ENCODE measurements at regions not wholly inside any gene's neighbourhood (a gene's known extent, or its start where the extent isn't known, plus 50 kb on each side); places are given as distances from the start of the nearest gene placed in this dataset.

DNA sequence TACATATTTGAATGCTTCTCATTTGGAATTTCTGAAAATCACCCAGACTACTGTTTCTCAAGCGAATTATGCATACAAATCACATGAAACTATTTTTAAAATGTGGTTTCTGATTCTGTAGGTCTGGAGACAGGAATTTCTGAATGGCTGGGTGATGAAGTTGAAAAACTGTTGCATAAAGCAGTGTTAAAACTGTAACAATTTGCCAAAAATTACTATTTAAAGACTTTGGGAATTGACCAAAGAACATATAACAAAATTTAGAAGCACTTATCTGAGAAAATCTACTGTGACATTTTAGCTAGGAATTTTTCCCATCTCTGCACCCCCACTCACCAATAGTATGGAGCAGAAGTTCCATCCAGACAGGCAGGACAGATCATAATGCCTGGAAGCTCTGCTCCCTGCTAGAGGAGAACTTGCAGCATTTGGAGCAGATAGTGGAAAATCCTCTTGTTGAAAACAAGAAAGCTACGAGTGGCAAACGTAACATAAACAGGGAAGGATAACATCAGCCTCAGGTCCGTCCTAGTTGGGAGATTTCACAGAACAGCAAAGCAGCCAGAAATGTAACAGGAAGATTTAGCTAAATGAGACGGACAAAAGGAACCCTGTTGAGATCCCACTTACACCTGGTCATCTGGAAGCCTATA is 132.3 kb upstream of the MCTP2 start:
- no peak for DNase-seq

DNA sequence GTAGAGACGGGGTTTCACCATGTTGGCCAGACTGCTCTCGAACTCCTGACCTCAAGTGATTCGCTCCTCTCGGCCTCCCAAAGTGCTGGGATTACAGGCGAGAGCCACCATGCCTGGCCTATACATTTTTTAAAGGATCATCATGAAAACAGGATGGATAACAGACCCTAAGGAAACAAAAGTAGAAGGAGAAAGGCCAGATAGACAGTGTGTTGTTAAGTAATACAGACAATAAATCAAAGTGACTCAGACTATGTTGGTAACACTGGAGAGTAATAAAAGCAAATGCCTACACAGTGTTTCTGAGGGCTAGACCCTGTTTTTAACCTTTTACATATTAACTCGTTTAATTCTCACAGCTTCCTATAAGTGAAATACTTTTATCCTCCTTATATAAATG is 133.8 kb upstream of the MCTP2 start:
- DNase-seq, result no peak

GRCh38 chr15:94094310-94094709 is 137.1 kb upstream of the MCTP2 start:
- no peak for DNase-seq

GRCh38 chr15:94086341-94086740 is 145.0 kb upstream of the MCTP2 start:
- no peak for DNase-seq

DNA sequence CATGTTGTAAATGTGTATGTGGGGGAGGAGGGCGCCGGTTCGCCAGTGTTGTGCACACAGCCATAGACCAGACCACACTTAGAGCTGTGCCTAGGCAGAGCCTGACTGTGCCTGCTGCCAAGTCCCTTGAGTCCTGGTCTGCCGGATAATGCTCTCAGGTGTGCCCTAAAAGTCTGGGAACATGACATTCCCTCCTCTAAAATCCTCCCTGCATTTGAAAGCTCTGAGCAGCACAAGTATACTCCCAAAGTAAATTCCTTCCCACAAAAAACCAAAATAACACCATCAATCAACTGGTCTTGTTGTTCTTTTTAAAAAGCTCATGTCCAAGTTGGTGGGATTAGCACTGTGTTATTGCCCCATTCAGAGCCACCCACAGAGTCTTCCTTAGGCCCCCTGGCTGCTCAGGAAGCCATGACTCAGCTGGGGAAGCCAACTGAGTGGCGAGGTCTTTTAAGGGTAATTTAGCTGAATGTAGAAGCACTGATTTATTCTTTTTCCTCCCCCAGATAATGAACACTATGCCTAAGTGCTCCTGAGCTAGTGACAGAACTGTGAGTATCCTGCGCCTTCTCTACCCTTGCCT is 147.8 kb upstream of the MCTP2 start:
- DNase-seq, result peak; percentile 8

DNA sequence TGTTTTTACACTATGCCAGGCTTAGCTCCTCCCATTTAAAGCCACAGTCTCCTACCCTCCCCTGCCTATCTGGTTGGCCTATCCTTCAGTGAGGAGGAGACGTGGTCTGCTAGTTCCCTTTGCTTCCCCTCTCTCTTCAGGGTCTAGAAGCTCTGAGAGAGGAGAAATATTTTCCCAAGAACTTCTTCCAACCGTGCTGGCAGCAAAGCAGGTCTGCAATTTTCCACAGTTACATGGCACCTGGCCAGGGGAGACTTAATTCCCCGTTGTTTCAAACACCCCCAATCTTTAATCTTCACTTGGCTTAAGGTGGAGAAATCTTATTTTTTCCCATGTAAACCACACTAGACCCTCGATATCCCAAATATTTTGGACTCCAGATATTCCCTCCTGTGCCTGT is 149.5 kb upstream of the MCTP2 start:
- DNase-seq, result no peak

DNA sequence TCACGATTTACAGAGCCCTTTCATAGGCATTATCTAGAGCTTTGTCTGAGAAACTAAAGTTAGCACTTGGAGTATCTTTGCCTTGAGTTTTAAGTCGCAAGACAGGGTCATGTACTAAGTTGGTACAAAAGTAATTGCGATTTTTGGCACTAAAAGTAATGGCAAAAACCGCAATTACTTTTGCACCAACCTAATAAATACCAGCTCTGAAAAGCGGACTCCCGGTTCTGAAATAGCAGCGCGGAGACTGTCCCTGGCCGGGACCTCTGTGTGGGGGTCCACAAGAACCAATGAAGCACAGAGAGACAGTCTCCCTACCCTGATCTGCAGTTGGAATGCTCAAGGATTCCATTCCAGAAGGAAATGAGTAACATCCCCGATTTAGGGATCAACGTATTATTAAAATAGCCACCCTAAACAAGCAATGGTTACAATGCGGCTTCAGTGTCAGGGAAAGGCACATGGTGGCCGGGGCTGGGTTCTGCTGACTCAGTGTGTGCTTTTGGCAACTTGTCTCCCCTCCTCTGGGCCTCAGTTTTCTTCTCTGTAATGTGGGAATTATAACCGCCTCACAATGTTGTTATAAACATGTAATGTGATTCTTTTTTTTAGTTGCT is 150.3 kb upstream of the MCTP2 start:
- no peak for DNase-seq

- no peak for DNase-seq
Observed at GRCh38 chr15:94080416-94080815, 150.9 kb upstream of the MCTP2 start.

GRCh38 chr15:94079968-94080367 is 151.4 kb upstream of the MCTP2 start:
- no peak for DNase-seq

DNA sequence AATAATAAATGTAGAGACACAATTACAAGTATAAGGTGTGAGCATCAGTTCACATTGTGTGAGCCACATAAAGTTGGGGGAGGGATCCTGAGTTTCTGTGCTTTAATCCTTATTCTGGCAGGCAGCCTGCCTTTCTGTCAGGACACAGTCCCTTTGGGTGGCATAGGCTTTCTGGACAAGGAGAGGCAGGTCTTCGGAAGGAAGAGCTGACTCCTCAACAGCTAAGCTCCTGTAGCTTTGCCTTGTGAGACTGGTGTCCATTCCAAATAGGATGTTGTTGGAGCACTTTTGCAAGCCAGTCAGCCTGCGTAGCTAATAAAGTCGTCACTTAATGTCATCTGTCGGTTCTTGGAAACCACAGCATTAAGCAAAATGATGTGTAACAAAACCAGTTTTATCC is 151.9 kb upstream of the MCTP2 start:
- no peak for DNase-seq

DNA sequence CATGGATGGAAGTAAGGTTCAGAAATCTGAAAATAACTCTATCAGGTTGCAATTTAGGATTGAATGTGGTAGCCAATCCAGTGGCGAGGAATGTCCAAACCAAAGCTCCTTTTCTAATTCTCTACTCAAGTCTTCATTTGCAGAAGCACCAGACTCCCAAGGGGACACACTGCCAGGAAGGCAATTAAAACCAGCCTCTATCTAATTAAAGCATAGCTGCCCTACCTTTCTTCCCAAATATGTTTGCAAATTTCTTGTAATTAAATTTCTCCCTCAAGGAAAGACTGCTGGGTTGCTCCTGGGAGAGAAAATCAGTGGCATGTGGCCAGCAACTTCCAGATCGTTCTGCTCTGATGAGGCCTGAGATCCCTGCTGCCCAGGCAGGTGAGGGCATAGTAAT is 153.4 kb upstream of the MCTP2 start:
- DNase-seq, result no peak

- no peak for DNase-seq
Observed at GRCh38 chr15:94075349-94075748, 156.0 kb upstream of the MCTP2 start.

DNA sequence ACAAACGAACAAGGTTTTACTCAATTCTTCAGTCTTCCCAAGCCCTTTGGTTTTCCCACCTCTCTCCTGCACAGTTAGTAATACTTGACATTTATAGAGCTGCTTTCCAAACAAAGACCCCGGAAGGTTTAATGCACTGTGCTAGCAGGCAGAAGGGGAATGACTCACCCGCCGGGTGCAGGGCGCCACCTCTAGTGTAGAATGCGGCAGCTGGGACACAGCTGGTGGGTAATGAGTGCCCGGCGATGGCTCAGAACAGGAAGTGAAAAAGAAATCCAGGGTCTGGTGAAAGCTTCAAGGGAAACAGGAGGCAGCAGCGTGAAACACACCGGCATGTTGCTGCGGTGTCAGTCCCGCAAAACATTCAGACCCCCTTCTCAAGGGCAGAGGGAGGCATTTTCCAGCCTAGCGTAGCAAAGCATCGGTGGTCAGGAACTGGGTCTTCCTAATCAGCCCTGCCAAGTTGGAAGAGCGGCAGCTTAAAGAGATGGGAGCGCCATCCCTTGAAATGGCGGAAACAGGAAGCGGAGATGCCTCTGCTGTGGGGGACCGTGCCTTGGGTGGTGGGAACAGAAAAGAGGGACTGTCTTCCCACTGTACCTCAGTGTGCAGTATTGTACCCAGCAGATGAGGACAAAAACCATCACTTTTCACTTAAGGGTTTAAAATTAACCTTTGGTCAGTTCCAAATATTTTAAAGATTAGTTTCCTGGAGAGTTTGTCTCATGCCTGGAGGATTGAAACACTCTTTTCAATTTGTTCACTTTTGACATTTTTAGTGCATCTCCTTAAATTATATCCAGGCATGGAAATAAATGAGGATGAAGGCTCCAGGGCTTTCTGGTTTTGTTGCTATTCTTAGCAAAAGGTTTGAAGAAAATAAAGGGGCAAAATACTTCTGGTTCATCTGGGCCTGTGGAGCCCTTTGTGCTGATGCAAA is 160.7 kb upstream of the MCTP2 start:
- peak; percentile 39 for DNase-seq

GRCh38 chr15:94069844-94070243 is 161.5 kb upstream of the MCTP2 start:
- DNase-seq, result no peak

- DNase-seq, result no peak
Observed at GRCh38 chr15:94066811-94067210, 164.6 kb upstream of the MCTP2 start.

GRCh38 chr15:94066046-94066445 is 165.3 kb upstream of the MCTP2 start:
- no peak for DNase-seq

DNA sequence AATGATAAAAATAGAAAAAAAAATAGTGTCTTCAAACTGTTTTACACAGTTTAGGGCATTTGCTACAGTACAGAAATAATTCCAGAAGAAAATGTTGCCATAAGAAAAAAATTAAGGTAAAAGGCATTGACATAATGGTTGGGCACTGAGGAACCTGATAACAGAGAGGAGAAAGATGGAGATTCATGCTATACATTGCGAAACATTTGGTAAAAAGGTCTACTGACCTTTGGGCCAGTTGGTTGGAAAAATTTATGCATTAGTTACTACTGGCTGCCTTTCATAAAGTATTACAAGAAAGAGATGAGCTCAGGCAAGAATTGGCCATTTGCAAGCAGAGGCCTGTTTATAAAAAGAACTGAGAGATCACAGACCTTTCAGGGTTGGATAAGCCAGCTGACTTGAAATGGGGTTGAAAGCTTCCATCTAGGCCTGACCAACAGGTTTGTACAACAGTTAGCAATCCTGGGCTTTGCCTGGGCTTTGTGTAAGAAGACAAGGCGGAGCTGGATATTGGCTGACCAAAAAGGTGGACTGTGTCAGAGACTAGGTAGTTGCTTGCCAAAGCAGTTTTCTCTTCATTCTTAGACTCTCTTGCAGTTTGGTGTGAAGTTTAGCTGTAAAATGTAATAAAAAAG is 166.6 kb upstream of the MCTP2 start:
- no peak for DNase-seq

- DNase-seq, result peak; percentile 2
Observed at GRCh38 chr15:94061041-94061440, 170.3 kb upstream of the MCTP2 start.

DNA sequence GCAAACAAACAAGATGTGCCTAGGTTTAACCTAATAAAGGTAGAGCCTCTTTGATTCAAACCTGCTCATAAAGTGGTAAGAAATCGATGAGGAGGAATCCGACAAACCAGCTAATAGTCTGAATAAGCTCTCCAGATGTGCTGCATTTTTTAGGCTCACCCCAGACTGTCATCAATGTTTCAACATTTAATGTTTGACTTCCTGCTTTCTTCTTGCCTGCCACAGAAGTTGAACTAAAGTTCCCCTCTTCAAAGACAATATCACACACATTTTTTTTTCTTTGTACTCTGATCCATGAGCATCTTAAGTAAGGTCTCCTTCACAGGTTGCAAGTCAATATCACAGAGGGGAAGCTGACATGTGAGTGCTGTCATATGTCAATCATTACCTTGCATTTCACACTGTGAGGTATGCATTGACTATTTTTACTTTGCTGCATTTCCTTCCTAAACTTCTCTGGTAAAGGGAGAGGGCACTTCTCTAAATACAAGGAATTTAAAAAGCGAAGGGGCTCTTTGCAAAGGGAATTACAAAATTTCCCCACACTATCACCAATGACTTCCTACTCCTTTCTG is 172.3 kb upstream of the MCTP2 start:
- DNase-seq, result peak; percentile 3

DNA sequence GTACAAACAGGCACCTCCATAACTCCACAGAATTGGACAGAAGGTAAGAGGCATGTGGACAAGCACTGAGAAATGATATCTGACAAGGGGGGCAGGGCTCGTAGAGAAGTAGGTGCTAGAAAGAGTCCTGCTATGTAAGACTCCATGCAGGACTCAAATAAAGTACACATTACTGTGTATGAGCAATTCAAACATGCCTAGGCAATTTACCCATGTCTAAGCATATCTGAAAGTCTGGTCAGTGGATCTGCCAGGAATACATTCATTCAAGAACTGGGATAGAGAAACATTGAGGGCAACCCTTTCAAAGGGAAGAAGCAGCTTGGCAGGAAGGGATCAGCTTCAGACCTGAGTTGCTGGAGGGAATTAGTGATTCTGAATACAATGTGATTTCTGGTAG is 174.1 kb upstream of the MCTP2 start:
- no peak for DNase-seq

GRCh38 chr15:94056314-94056713 is 175.0 kb upstream of the MCTP2 start:
- DNase-seq, result peak; percentile 1

- DNase-seq, result no peak
Observed at GRCh38 chr15:94053626-94054025, 177.7 kb upstream of the MCTP2 start.

- DNase-seq, result no peak
Observed at GRCh38 chr15:94052711-94053110, 178.7 kb upstream of the MCTP2 start.
